Activated effector memory CD4-positive, alpha-beta T cell treated with anti-CD3 and anti-CD28 coated beads, Interleukin-2, amount 50 U/mL, for 16 hours (primary cell): ENCODE measurements at regions not wholly inside any gene's neighbourhood (a gene's known extent, or its start where the extent isn't known, plus 50 kb on each side); places are given as distances from the start of the nearest gene placed in this dataset.

Source experiments
- DNase-seq: peaks from one replicate; pipeline ENCODE4 v3.0.0-alpha.2; 2020

DNA sequence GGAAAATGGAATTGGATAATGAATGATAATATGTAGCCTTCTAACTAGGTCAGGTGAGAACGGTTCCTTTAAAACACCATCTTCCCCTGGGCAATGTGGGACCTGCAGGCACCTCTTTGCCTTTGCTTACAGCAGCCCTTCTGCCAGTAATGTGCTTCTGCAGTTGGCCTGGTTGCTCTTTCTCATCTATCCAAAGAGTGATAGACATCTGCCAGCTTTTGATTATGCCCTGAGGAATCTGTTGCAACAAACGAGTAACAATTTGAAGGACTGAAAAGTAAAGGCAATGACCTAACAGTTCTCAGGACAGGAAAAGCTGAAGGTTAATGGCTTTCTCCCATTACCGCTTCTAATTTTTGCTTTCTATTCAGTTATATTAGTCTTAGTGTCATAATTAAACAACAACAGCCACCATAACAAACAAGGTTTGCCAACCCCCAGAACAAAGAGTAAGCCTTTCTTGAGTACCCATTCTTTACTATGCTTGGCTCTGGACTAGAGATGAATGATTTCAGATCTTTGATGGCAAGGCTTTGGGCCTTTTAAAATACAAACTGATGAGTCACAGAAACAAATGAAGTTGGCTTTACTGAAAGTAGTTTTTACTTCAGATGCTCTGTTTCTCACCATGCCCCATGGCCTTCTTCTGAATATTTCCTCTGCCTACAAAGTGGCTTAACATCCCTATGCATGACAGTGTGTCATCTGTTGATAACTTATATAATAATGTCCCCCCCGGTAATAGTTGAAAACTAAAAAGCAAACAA, 76.1 kb upstream of the KRR1 start:
- no peak for DNase-seq

DNA sequence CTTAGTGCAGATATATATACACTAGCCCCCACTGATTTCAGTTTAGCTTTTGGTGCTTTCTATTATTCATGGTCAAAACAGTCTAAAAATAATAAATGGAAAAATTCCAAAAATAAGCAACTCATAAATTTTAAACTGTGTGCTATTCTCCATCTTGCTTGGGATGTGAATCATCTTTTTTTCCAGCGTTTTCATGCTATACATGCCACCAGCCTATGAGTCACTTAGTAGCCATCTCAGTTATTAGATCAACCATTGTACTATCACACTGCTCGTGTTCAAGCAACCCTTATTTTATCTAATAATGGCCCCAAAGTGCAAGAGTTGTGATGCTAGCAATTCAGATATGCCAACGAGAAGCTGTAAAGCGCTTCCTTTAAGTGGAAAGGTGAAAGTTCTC, 73.9 kb upstream of the KRR1 start:
- DNase-seq: no peak

DNA sequence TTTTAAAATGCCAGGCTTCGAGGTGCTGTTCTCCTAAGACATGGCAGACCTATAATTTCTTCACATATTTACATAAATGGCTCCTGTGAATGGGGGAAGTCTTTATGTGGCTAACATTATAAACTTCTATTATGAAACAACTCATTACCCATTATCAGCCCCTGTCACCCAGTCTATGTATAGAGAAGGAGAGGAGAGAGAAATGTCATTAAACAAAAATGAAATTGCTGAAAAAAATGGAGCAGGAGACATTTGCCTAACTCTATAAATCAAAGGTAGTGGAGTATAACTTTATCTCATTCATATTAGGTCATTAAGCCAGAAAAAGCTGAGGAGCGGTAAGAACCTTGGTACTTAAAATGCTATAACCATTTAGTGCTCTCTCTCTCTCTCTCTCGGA, 71.9 kb upstream of the KRR1 start:
- no peak for DNase-seq

DNA sequence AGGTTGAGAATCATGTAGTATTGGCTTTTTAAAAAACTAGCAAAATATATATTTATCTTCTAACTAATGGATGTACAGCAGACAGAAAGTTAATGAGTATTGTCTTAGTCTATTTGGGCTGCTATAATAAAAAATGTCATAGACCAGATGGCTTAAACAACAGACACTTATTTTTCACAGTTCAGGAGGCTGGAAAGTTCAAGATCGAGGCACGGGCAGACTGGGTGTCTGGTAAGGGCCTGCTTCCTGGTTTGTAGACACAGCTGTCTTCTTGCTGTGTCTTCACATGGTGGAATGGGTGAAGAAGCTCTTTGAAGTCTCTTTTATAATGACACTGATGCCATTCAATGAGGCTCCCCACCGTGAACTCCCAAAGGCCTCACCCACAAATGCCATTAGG, 70.1 kb upstream of the KRR1 start:
- no peak for DNase-seq

DNA sequence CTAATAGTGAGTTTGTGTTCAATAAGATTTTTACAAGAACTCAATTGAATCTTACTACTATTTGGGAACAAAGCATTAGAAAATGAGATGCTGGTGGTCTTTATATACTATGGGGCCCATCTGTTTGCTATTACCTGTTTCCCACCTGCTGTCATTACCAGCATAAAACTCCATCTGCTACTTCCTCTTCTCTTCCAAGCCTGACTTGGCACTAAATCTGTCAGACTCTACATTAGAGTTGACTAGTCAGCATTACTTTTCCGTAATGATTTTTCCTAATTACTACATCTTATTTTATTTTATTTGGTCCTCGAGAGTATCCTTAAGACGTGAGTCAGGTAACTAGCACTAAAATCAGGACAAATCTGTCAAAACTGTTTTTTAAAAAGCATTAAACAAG, 68.1 kb upstream of the KRR1 start:
- no peak for DNase-seq

DNA sequence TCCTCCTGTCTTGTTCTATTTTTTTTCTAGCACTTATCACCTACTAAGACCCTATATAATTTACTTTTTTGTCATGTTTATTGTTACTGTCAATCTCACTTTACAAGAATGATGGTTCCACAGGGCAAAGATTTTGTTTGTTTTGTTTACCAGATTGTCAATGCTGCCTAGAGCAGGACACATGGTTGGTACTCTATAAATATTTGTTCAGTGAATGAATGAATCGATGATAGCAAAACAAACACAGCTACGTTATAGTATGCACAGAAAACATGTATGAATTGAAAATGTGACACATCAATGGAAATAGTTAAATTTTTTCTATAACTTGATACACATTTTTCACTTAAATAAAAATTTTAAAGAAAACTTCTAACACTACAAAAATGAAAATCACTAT, 67.1 kb upstream of the KRR1 start:
- DNase-seq: no peak

DNA sequence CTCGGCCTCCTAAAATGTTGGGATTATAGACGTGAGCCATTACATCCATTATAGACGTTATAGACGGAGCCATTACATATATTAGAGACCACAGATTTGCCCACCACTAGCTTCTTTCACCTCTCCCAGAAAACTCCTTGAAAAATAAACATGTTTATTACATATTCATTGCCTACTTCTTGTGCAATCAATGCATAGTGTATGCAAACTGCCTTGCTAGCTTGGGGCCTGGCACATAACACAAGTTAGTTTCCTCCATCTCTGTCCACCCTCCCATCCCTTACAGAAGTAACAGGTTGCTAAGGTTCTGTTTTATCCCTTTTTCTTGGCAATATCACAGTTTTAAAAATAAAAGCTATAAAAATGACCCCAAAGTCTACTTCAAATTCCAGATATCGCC, 66.4 kb upstream of the KRR1 start:
- DNase-seq: no peak

DNA sequence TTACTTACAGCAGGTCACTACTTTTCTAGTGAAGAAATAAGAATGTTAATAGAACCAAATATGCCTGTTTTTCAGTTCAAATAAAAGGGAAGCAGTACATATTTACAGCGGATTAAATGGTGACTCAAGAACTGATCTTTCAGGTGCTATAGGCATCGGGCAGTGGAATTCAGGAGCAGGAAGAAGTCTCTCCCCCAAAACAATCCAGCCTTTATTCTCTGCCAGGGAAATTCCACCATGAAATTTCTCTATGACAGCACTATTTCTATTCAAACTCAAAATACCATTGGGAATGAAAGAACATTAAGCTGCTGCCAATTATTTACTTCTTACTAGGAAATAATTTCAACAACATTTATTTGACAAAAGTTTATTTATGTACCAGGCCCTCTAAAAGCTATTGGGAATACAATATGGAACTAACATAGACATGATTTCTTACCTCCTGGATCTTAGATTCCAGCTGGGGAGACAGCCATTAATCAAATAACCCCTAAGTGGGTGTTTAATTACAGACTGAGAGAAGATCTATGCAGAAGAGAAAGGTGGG, 60.3 kb upstream of the KRR1 start:
- DNase-seq: no peak

DNA sequence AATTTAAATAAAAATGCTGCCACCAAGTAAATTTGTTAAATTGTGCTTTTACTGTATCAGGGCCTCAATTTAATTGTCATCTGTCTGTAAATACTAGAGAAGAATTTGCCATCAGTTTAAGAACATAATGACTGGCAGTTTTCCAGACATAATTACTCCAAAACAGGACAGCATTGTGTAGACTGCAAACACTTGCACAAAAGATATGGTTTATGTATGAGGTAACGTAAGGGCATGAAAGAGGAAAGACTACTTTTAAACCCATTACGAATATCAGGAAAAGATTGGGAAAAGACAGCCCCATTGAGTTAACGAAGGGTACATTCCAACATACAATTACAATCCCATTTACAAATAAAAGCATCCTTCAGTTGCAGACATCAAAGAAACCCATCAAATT, 59.8 kb upstream of the KRR1 start:
- no peak for DNase-seq

DNA sequence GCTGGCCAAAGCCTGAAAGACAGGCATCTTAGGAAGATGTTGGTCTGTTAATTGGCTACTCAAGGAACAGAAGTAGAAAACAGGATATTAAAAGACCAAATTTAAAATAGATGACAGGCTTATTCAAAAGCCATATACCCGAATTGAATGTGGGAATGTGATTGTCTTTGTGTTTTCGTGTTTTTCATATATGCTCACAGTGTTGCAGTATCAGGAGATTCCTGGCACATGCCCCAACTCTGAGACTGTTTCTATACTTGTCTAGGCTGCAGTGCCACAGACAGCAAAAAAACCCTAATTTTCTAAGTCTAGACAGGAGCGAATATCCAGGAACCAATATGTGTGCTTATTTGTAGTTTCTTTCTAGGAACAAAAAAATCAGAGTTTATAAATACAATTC, 57.4 kb upstream of the KRR1 start:
- DNase-seq: no peak

DNA sequence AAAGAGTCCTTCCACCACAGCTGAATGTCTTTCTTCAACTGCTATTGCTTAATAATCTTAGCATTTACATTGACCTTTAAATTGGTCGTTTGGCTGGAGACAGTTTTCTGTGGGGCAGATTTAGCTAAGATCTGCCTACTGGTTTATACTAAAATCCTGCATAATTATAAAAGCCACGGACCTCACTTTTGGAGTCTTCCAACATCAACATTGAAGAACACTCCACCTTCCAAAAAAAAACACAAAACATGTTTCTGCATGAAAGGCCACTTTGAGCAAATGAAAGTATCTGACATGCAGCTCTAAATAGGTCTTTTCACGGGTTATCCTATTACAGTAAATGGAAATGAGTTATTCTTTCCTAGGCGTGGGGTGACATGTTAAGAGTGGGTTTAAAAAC, 57.0 kb upstream of the KRR1 start:
- DNase-seq: no peak

DNA sequence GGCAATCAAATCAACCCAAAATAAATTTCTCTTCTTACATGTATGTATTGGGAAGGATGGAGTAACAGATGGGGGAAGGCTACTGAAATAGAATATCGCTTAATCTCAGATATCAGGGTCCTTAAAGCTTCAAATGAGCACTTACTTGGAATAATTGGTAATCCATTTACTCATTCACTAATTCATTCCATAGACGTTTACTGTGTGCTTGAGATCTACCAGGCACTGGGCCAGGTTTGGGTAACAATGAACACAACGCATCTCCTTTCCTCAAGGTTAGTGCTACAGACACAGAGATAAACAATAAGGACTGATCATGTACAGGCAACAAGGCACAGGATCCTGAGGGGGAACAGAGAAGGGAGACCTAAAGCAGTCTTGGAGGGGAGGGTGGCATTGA, 54.4 kb upstream of the KRR1 start:
- DNase-seq: no peak

DNA sequence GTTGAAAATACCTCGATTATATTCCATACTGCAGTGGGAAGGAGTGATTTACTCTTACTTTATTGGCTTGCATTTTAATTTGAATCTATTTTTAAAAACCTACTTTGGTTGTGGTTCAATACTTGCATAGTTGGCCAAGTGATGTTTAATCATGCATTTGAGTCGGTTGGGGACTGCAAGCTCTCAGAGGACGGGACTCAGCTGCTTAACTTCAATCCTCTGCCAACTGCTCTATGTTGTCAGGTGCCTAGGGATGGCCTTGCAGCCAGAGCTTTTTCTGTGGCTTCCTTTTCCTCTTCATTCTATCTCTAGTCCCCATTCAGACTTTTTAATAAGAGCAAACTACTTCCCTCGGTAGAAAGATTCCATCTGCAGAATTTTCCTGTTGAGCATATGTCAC, 53.4 kb upstream of the KRR1 start:
- no peak for DNase-seq

DNA sequence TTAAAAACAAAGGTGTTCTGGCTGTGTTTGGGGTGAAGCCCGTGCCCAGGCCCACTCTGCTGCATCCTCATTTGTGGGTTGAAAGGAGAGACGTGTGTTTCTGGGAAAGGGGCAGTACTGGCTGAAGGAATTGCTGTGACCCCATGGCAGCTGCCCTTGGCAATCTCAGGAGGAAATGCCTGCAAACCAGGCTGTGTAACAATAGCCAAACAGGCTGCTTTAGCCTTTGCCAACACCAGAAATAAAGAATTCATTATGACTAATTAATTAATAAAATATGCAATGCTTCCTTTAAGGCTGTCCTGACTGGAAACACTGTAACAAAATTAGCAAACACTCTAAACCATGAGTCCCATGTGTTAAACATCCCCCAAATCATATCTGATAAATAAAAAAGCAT, 53.0 kb upstream of the KRR1 start:
- no peak for DNase-seq

DNA sequence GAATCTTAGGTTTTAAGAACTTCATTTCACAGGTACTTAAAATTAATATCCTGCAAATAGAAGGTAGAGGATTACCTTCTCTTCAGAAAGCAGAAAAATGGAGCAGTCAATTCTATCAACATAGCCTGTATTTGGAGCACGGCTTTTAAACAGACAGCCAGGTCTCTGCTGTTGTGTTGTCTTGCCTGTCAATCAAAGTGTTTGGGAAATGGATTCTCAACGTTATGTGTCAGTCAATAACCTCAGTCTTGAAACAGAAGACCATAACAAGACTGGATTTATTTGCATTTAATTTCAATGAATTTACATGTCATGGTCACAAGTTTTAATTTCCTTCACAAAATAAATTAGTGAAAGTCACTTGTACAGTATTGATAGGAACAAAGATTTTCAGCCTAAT, 51.9 kb upstream of the KRR1 start:
- DNase-seq: no peak

DNA sequence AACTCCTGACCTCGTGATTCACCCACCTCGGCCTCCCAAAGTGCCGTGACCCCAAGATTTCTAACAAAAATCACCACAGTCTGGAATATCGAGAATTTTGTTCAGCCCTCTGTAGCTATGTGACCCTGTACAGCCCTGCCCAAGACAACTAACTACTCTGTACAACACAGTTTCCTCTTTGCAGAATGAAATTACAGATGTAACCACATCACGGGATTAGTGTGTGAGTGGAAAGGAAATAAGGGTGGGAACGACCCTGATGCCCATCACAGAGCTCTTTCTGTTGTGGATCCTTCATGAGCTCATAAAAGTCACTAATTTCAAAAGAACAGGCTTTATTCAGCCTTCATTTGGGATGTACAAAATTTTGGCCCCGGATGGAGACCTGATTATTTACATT, 50.5 kb upstream of the KRR1 start:
- no peak for DNase-seq
